Neural crest cell (in vitro differentiated cells): ENCODE measurements at regions not wholly inside any gene's neighbourhood (a gene's known extent, or its start where the extent isn't known, plus 50 kb on each side); places are given as distances from the start of the nearest gene placed in this dataset.

Experiments used
- DNase-seq: peaks from one replicate; pipeline ENCODE4 v3.0.0; 2021; ENCODE audit warnings: low read depth, mixed read lengths, low spot score
- H3K27ac Mint-ChIP-seq: one replicate; pipeline ENCODE4 v1.8.0; 2021; ENCODE audit warnings: mild to moderate bottlenecking, mixed read lengths; ENCODE audit not compliant: unreplicated experiment
- H3K27me3 Mint-ChIP-seq: 2 replicates; pipeline ENCODE4 v1.8.0; 2021; ENCODE audit warnings: low read depth, mild to moderate bottlenecking, mixed read lengths
- H3K36me3 Mint-ChIP-seq: 2 replicates; pipeline ENCODE4 v1.8.0; 2021; ENCODE audit warnings: low read depth, mild to moderate bottlenecking, mixed read lengths
- H3K4me1 Mint-ChIP-seq: 2 replicates; pipeline ENCODE4 v1.8.0; 2021; ENCODE audit warnings: mixed read lengths
- H3K4me3 Mint-ChIP-seq: one replicate; pipeline ENCODE4 v1.8.0; 2021; ENCODE audit warnings: mild to moderate bottlenecking, mixed read lengths
- H3K9me3 Mint-ChIP-seq: 2 replicates; pipeline ENCODE4 v1.8.0; 2021; ENCODE audit warnings: mixed read lengths
- TF ChIP-seq, protein P1 (sequence below): fragments of 200-600 bp; sonication (generic); conservative IDR thresholded peaks from 2 replicates; pipeline ENCODE4 v1.5.0; 2021; ENCODE audit warnings: antibody characterized with exemption, mild to moderate bottlenecking

DNA sequence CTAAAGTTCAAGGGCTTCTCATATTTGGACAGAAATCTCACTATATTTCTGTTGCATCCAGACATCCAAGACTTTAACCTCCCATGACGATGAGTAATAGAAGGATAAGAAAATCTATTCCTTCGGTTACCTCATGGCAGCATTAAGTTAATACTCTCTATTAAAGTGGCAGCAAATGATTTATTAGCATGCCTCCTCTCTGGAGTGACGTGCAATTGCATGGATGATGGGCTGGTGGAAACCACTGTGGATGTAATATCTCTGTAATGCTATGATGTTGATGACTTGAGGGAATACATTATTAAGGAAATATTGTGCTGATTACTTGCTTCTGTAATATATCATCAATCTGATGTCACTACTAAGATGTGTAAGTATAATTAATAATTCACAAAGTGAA is 336.8 kb downstream of the DSEL start:
- Mint-ChIP-seq H3K36me3 (no peaks in the 10 kb centered on the region), H3K4me1 (peaks cover 15% of the 10 kb centered on the region), H3K27me3 (no peaks in the 10 kb centered on the region), H3K27ac (no peak overlapping the region), H3K9me3 (no peaks in the 10 kb centered on the region), H3K4me3 (no peak overlapping the region)
- no peak for DNase-seq
- TF ChIP-seq, protein P1, sequence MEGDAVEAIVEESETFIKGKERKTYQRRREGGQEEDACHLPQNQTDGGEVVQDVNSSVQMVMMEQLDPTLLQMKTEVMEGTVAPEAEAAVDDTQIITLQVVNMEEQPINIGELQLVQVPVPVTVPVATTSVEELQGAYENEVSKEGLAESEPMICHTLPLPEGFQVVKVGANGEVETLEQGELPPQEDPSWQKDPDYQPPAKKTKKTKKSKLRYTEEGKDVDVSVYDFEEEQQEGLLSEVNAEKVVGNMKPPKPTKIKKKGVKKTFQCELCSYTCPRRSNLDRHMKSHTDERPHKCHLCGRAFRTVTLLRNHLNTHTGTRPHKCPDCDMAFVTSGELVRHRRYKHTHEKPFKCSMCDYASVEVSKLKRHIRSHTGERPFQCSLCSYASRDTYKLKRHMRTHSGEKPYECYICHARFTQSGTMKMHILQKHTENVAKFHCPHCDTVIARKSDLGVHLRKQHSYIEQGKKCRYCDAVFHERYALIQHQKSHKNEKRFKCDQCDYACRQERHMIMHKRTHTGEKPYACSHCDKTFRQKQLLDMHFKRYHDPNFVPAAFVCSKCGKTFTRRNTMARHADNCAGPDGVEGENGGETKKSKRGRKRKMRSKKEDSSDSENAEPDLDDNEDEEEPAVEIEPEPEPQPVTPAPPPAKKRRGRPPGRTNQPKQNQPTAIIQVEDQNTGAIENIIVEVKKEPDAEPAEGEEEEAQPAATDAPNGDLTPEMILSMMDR: no peak

DNA sequence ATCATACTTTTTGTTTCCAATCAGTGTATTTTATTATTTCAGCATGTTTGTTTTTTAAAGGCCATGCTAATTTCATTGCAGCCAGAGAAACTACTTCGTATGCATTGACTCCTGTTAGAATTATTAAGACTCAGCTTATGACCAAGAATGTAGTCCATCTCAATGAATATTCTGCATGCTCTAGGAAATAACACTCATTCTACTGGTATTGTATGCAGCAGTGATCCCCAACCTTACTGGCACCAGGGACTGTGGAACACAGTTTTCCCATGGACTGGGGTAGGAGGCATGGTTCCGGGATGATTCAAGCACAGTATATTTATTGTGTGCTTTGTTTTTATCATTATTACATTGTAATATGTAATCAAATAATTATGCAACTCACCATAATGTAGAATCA is 356.9 kb downstream of the DSEL start:
- H3K4me1 Mint-ChIP-seq: no peaks in the 10 kb centered on the region
- no peak for DNase-seq
- no peaks in the 10 kb centered on the region for H3K9me3 Mint-ChIP-seq
- peaks cover 2% of the 10 kb centered on the region for H3K36me3 Mint-ChIP-seq
- TF ChIP-seq, protein P1: no peak
- H3K27me3 Mint-ChIP-seq: no peaks in the 10 kb centered on the region
- H3K27ac Mint-ChIP-seq: no peak overlapping the region
- H3K4me3 Mint-ChIP-seq: no peak overlapping the region

DNA sequence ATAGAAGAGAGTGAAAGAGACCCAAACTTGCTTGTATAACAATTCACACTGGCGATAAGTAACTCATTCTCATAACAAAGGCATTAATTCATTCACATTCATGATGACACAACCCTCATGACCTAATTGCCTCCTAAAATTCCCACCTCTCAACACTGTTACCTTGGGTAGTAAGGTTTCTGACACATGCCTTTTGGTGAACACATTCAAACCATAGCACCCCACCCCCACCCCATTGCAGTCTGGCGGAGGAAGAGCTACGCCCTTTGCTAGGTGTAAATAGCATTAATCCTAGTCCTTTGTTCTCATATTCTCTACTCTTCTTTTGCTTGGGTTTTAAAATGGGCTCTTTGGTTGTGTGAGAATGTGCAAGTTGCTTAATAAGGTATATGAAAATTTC is 361.5 kb downstream of the DSEL start:
- Mint-ChIP-seq H3K4me3 (no peak overlapping the region), H3K27ac (no peak overlapping the region), H3K4me1 (peaks cover 21% of the 10 kb centered on the region), H3K27me3 (no peaks in the 10 kb centered on the region), H3K9me3 (peaks cover 4% of the 10 kb centered on the region), H3K36me3 (no peaks in the 10 kb centered on the region)
- no peak for DNase-seq
- TF ChIP-seq, protein P1: no peak

DNA sequence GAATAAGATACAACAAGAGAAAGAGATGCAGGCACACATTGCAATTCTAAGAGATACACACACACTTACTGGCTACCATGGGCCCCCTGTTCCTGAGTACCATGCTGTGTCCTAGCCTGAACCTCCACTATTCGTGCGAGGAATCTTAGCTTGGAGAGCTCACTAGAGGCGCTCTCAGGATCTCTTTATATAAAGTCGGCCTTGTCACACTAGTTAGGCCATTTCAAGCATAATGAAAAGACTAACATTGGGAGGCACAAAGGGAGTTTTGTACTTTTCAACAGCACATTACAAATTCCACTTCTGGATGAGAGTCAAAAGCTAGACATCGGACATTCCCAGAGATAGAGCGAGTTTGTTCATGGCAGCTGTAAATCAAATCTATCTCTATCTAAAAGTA is 365.2 kb downstream of the DSEL start:
- Mint-ChIP-seq H3K36me3 (no peaks in the 10 kb centered on the region), H3K4me1 (peaks cover 25% of the 10 kb centered on the region), H3K4me3 (peak overlapping the region; percentile 22), H3K27ac (peak overlapping the region; percentile 17), H3K27me3 (no peaks in the 10 kb centered on the region), H3K9me3 (peaks cover 4% of the 10 kb centered on the region)
- TF ChIP-seq, protein P1: no peak
- DNase-seq: peak; percentile 19

DNA sequence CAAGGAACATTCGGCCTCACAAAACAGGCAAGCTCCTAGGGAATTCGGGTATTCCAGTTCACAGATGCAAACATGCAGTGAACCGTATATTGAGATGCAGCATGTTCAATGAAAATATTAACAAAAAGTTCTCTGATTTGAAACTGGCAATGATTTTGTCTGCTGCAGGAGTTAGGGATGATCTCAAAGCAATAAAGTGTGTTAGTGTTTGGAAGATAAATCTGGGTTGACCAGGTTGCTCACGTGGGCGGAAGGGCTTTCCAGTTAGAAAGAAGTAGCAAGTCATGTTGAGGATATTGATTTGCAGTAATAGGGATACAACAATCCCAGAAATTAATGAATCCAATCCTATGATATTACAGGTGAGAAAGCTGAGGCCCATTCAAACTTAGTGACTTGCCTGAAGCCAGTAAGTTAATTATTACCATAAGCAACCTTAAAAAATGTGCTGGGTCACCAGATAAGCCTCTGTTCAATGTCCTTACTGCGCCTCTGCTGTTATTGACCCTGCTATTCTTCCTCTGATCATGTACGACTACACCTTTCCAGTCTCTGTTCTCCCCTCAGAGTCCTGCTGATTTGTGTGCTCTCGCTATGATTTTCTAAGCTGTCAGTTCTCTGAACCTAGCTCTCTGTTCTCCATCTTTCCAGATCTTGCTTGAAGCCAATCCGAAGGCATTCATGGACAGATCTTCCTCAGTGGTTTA is 370.8 kb downstream of the DSEL start:
- H3K4me1 Mint-ChIP-seq: peaks cover 9% of the 10 kb centered on the region
- H3K4me3 Mint-ChIP-seq: no peak overlapping the region
- TF ChIP-seq, protein P1: no peak
- no peaks in the 10 kb centered on the region for H3K27me3 Mint-ChIP-seq
- H3K9me3 Mint-ChIP-seq: no peaks in the 10 kb centered on the region
- no peaks in the 10 kb centered on the region for H3K36me3 Mint-ChIP-seq
- H3K27ac Mint-ChIP-seq: no peak overlapping the region
- no peak for DNase-seq
